ENCODE measurements at regions not wholly inside any gene's neighbourhood (a gene's known extent, or its start where the extent isn't known, plus 50 kb on each side); places are given as distances from the start of the nearest gene placed in this dataset.

DNA sequence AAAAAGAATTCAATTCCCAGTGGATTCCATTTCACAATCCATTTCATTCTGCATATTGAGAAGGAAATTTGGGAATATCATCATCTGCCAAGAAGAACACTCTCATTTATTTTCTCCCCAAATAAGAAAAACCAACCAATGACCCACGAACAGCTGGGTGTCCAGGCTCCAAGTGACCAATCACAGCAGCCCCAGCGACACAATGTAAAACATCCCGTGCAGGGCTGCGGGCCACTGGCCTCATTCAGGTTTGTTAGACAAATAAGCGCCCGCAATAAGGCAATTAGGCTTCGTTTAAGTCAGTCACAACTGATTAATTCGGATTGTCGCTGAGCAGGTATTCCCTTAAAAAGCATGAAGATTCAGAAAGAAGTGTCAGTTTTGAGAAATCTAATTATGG, 378.6 kb downstream of the EIPR1 start:
- TF ChIP-seq CTCF (IDR thresholded peaks at IDR 0.05) (no peak), POLR2A (IDR thresholded peaks at IDR 0.05) (no peak)
